ENCODE measurements at regions not wholly inside any gene's neighbourhood (a gene's known extent, or its start where the extent isn't known, plus 50 kb on each side); places are given as distances from the start of the nearest gene placed in this dataset.
A peak's percentile ranks its signal among the peaks of the same experiment; 100 is the strongest.

GRCh38 chr5:62909326-62909725 lies 330.7 kb downstream of the LRRC70 start:
- H3K27me3 Mint-ChIP-seq (ENCODE audit: low read depth) = no peaks in the 10 kb centered on the region; the same call in 1 of the 2 replicates

DNA sequence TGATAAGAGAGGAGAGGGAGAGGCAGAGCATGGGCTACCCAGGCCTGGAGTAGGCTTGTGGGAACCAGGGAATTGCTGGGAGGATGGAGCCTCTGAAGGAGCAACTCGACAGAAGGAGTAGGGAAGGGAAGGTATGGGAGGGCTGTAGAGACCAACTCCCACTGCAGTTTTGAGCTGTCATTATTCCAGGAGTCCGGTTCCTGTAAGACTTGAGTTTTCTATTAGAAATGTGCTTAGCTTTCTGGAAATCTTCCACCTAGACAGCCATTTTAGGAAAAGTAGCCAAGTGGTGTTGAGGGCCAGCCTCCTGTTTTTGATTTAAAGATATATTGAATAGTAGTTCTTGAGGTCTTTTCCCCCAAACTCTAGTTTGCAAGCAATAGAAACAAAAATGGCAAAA lies 323.5 kb downstream of the LRRC70 start:
- ChIA-PET POLR2A (no interaction called here), CTCF (no interaction called here)
- ATAC-seq (no peak), DNase-seq (ENCODE audit: low spot score) (no peak)
- no peak overlapping the region for H3K27ac Mint-ChIP-seq
- H3K27me3 Mint-ChIP-seq (ENCODE audit: low read depth) = no peaks in the 10 kb centered on the region
- H3K36me3 Mint-ChIP-seq = no peaks in the 10 kb centered on the region
- H3K9me3 Mint-ChIP-seq = 0 out of 2 replicates have a peak, but pooled peaks cover 3% of the 10 kb centered on the region
- no peaks in the 10 kb centered on the region for H3K4me1 Mint-ChIP-seq
- H3K4me3 Mint-ChIP-seq = no peak overlapping the region
- TF ChIP-seq OVOL2 (CRISPR knock-in tag; IDR thresholded peaks at IDR 0.05; ENCODE audit: borderline replicate concordance) (no peak), IRF1 (CRISPR knock-in tag; IDR thresholded peaks at IDR 0.05) (no peak), SP1 (CRISPR knock-in tag; conservative IDR thresholded peaks at IDR 0.05) (no peak), ATF3 (CRISPR knock-in tag; conservative IDR thresholded peaks at IDR 0.05) (no peak), ZNF232 (CRISPR knock-in tag; IDR thresholded peaks at IDR 0.05) (no peak), CBFB (CRISPR knock-in tag; IDR thresholded peaks at IDR 0.05; ENCODE audit: low read depth) (no peak), ETV6 (CRISPR knock-in tag; IDR thresholded peaks at IDR 0.05) (no peak)
- TF ChIP-seq, protein P1, sequence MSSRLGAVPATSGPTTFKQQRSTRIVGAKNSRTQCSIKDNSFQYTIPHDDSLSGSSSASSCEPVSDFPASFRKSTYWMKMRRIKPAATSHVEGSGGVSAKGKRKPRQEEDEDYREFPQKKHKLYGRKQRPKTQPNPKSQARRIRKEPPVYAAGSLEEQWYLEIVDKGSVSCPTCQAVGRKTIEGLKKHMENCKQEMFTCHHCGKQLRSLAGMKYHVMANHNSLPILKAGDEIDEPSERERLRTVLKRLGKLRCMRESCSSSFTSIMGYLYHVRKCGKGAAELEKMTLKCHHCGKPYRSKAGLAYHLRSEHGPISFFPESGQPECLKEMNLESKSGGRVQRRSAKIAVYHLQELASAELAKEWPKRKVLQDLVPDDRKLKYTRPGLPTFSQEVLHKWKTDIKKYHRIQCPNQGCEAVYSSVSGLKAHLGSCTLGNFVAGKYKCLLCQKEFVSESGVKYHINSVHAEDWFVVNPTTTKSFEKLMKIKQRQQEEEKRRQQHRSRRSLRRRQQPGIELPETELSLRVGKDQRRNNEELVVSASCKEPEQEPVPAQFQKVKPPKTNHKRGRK (CRISPR knock-in tag; IDR thresholded peaks at IDR 0.05; ENCODE audit: borderline replicate concordance) = no peak
- TF ChIP-seq, protein P2, sequence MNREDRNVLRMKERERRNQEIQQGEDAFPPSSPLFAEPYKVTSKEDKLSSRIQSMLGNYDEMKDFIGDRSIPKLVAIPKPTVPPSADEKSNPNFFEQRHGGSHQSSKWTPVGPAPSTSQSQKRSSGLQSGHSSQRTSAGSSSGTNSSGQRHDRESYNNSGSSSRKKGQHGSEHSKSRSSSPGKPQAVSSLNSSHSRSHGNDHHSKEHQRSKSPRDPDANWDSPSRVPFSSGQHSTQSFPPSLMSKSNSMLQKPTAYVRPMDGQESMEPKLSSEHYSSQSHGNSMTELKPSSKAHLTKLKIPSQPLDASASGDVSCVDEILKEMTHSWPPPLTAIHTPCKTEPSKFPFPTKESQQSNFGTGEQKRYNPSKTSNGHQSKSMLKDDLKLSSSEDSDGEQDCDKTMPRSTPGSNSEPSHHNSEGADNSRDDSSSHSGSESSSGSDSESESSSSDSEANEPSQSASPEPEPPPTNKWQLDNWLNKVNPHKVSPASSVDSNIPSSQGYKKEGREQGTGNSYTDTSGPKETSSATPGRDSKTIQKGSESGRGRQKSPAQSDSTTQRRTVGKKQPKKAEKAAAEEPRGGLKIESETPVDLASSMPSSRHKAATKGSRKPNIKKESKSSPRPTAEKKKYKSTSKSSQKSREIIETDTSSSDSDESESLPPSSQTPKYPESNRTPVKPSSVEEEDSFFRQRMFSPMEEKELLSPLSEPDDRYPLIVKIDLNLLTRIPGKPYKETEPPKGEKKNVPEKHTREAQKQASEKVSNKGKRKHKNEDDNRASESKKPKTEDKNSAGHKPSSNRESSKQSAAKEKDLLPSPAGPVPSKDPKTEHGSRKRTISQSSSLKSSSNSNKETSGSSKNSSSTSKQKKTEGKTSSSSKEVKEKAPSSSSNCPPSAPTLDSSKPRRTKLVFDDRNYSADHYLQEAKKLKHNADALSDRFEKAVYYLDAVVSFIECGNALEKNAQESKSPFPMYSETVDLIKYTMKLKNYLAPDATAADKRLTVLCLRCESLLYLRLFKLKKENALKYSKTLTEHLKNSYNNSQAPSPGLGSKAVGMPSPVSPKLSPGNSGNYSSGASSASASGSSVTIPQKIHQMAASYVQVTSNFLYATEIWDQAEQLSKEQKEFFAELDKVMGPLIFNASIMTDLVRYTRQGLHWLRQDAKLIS (CRISPR knock-in tag; IDR thresholded peaks at IDR 0.05; ENCODE audit: borderline replicate concordance) = no peak

More at GRCh38 chr5:62909326-62909725, 330.7 kb downstream of the LRRC70 start:
- DNase-seq (ENCODE audit: low spot score) (no peak), ATAC-seq (peak; percentile 43; the same call in 1 of the 2 replicates)
- peaks cover 12% of the 10 kb centered on the region for H3K4me1 Mint-ChIP-seq
- H3K4me3 Mint-ChIP-seq = no peak overlapping the region
- peaks cover 21% of the 10 kb centered on the region for H3K9me3 Mint-ChIP-seq
- ChIA-PET POLR2A (no interaction called here), CTCF (no interaction called here)
- TF ChIP-seq, protein P2 (CRISPR knock-in tag; IDR thresholded peaks at IDR 0.05; ENCODE audit: borderline replicate concordance) = no peak
- TF ChIP-seq ERG (CRISPR knock-in tag; IDR thresholded peaks at IDR 0.05) (no peak), KAT7 (CRISPR knock-in tag; IDR thresholded peaks at IDR 0.05; ENCODE audit: borderline replicate concordance) (no peak), GABPB1 (CRISPR knock-in tag; IDR thresholded peaks at IDR 0.05) (no peak), HMGA2 (CRISPR knock-in tag; IDR thresholded peaks at IDR 0.05) (no peak), ZNF219 (CRISPR knock-in tag; IDR thresholded peaks at IDR 0.05; ENCODE audit: borderline replicate concordance) (no peak), ESRRA (CRISPR knock-in tag; IDR thresholded peaks at IDR 0.05; ENCODE audit: borderline replicate concordance) (no peak), ZNF423 (CRISPR knock-in tag; IDR thresholded peaks at IDR 0.05) (no peak), ZNF232 (CRISPR knock-in tag; IDR thresholded peaks at IDR 0.05) (no peak), IRF2 (CRISPR knock-in tag; IDR thresholded peaks at IDR 0.05; ENCODE audit: borderline replicate concordance, low read depth) (no peak)
- TF ChIP-seq, protein P3, sequence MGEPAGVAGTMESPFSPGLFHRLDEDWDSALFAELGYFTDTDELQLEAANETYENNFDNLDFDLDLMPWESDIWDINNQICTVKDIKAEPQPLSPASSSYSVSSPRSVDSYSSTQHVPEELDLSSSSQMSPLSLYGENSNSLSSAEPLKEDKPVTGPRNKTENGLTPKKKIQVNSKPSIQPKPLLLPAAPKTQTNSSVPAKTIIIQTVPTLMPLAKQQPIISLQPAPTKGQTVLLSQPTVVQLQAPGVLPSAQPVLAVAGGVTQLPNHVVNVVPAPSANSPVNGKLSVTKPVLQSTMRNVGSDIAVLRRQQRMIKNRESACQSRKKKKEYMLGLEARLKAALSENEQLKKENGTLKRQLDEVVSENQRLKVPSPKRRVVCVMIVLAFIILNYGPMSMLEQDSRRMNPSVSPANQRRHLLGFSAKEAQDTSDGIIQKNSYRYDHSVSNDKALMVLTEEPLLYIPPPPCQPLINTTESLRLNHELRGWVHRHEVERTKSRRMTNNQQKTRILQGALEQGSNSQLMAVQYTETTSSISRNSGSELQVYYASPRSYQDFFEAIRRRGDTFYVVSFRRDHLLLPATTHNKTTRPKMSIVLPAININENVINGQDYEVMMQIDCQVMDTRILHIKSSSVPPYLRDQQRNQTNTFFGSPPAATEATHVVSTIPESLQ (CRISPR knock-in tag; IDR thresholded peaks at IDR 0.05) = no peak
- TF ChIP-seq, protein P4, sequence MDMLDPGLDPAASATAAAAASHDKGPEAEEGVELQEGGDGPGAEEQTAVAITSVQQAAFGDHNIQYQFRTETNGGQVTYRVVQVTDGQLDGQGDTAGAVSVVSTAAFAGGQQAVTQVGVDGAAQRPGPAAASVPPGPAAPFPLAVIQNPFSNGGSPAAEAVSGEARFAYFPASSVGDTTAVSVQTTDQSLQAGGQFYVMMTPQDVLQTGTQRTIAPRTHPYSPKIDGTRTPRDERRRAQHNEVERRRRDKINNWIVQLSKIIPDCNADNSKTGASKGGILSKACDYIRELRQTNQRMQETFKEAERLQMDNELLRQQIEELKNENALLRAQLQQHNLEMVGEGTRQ (CRISPR knock-in tag; IDR thresholded peaks at IDR 0.05) = no peak
- H3K27ac Mint-ChIP-seq = no peak overlapping the region
- peaks cover 7% of the 10 kb centered on the region; the same call in 1 of the 2 replicates for H3K36me3 Mint-ChIP-seq
